ENCODE measurements at regions not wholly inside any gene's neighbourhood (a gene's known extent, or its start where the extent isn't known, plus 50 kb on each side); places are given as distances from the start of the nearest gene placed in this dataset.

- no peak for TF ChIP-seq ZFX (IDR thresholded peaks at IDR 0.05; ENCODE audit: borderline replicate concordance)
- TF ChIP-seq CTCF (IDR thresholded peaks at IDR 0.05): no peak
- H3K27ac ChIP-seq: no peak overlapping the region
These were observed 322.5 kb upstream of the ZMIZ1 start for GRCh38 chr10:78746155-78746763.

DNA sequence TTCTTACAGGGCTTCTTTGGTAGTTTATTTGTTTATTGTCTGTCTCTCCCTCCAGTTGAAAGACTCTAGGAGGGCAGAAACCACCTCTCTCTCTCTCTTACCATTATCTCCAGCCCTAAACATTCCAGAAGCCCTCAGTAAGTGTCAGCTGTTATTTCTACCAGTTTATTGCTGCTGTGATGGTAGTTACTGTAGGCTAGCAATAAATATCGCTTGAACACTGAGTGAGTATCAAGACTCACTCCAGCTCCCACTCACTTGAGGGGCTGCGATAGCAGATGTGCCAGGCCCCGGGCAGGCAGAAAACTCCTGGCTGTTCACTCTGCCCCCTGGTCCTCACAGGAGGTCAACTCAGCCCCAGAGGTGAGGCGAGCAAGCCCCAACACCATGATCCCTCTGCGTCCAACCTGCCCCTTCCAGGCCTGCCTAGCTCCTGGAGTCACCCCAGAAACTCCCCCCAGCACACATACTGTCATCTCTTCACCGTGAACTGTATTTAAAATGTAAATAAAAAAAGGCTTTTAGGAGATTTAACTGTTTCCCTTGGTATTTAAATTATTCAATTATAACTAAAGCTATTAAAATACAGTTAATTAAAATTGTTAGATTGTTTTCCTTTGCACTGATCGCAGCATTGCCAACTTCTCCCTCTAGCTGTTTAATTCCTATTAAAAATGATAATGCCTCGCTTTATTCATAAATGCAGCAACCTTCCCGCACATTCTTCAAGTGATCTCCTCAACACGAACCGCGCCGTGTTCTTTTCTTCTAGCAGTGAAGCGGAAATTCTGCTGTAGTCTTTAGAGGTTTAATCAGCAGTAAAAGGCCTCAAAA, 321.1 kb upstream of the ZMIZ1 start:
- TF ChIP-seq ZFX (IDR thresholded peaks at IDR 0.05; ENCODE audit: borderline replicate concordance) (no peak), CTCF (IDR thresholded peaks at IDR 0.05) (no peak)
- H3K27ac ChIP-seq: no peak overlapping the region

GRCh38 chr10:78748235-78748533, 320.6 kb upstream of the ZMIZ1 start:
- no peak overlapping the region for H3K27ac ChIP-seq
- TF ChIP-seq ZFX (IDR thresholded peaks at IDR 0.05; ENCODE audit: borderline replicate concordance) (no peak), CTCF (IDR thresholded peaks at IDR 0.05) (no peak)

- no peak overlapping the region for H3K27ac ChIP-seq
- no peak for TF ChIP-seq ZFX (IDR thresholded peaks at IDR 0.05; ENCODE audit: borderline replicate concordance)
- no peak for TF ChIP-seq CTCF (IDR thresholded peaks at IDR 0.05)
These were observed 319.6 kb upstream of the ZMIZ1 start for GRCh38 chr10:78749200-78749599.

DNA sequence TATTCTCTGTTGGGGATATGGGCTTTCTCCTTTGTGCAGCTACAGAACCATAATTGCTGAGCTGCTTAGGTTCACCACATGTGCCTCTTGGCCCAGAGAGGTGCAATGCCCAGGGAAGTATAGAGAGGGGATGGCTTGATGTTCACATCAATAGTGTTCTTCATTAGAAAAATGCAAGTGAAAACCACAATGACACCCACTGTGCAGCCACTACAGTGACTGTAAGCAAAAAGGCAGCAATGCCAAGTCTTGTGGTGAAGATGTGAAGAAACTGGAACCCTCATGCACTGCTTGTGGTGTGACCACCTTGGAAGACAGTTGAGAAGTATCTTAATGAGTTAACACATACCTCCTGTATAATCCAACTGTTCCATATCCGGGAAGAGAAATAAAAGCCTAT, 318.9 kb upstream of the ZMIZ1 start:
- no peak for TF ChIP-seq CTCF (IDR thresholded peaks at IDR 0.05)
- H3K27ac ChIP-seq: no peak overlapping the region

- H3K27ac ChIP-seq: no peak overlapping the region
- TF ChIP-seq ZFX (IDR thresholded peaks at IDR 0.05; ENCODE audit: borderline replicate concordance): no peak
- no peak for TF ChIP-seq CTCF (IDR thresholded peaks at IDR 0.05)
These were observed 318.3 kb upstream of the ZMIZ1 start for GRCh38 chr10:78750418-78750817.

GRCh38 chr10:78751716-78752115, 317.1 kb upstream of the ZMIZ1 start:
- TF ChIP-seq CTCF (IDR thresholded peaks at IDR 0.05): no peak
- TF ChIP-seq ZFX (IDR thresholded peaks at IDR 0.05; ENCODE audit: borderline replicate concordance): no peak
- H3K27ac ChIP-seq: no peak overlapping the region

Measured in 22Rv1 (cell line).